GM03348 (cell line): ENCODE measurements at regions not wholly inside any gene's neighbourhood (a gene's known extent, or its start where the extent isn't known, plus 50 kb on each side); places are given as distances from the start of the nearest gene placed in this dataset.
A peak's percentile ranks its signal among the peaks of the same experiment; 100 is the strongest.

Experiments used
- DNase-seq: peaks from one replicate; pipeline ENCODE4 v3.0.0; 2012; ENCODE audit warnings: low spot score

- DNase-seq = no peak
Measured at GRCh38 chr2:176612036-176612435, 342.8 kb downstream of the MTX2 start.

- DNase-seq = peak; percentile 55
Measured at GRCh38 chr2:176612736-176613135, 343.5 kb downstream of the MTX2 start.

GRCh38 chr2:176613323-176613987, 344.2 kb downstream of the MTX2 start:
- DNase-seq = peak; percentile 64

- peak; percentile 12 for DNase-seq
Measured at GRCh38 chr2:176614049-176614448, 344.8 kb downstream of the MTX2 start.

GRCh38 chr2:176614930-176615329, 345.7 kb downstream of the MTX2 start:
- no peak for DNase-seq

GRCh38 chr2:176619504-176619903, 350.3 kb downstream of the MTX2 start:
- DNase-seq = no peak

GRCh38 chr2:176621350-176621749, 352.1 kb downstream of the MTX2 start:
- no peak for DNase-seq

- no peak for DNase-seq
Measured at GRCh38 chr2:176622792-176623191, 353.6 kb downstream of the MTX2 start.

GRCh38 chr2:176626796-176627195, 357.6 kb downstream of the MTX2 start:
- DNase-seq = no peak

- DNase-seq = no peak
Measured at GRCh38 chr2:176628438-176628837, 359.2 kb downstream of the MTX2 start.

GRCh38 chr2:176633754-176634153, 364.5 kb downstream of the MTX2 start:
- no peak for DNase-seq

- no peak for DNase-seq
Measured at GRCh38 chr2:176636401-176636800, 367.2 kb downstream of the MTX2 start.

GRCh38 chr2:176637142-176637485, 367.9 kb downstream of the MTX2 start:
- DNase-seq = no peak

GRCh38 chr2:176637486-176638166, 368.4 kb downstream of the MTX2 start:
- DNase-seq = peak; percentile 90

- DNase-seq = peak; percentile 91
Measured at GRCh38 chr2:176638167-176639015, 369.1 kb downstream of the MTX2 start.

GRCh38 chr2:176639016-176639343, 369.7 kb downstream of the MTX2 start:
- no peak for DNase-seq

- DNase-seq = no peak
Measured at GRCh38 chr2:176639671-176640070, 370.4 kb downstream of the MTX2 start.

- no peak for DNase-seq
Measured at GRCh38 chr2:176641436-176641835, 372.2 kb downstream of the MTX2 start.

GRCh38 chr2:176642074-176642473, 372.8 kb downstream of the MTX2 start:
- peak; percentile 71 for DNase-seq

- no peak for DNase-seq
Measured at GRCh38 chr2:176643646-176644045, 374.4 kb downstream of the MTX2 start.

GRCh38 chr2:176645494-176645893, 376.3 kb downstream of the MTX2 start:
- no peak for DNase-seq

GRCh38 chr2:176646033-176646615, 376.9 kb downstream of the MTX2 start:
- no peak for DNase-seq
